SK-N-SH (cell line): ENCODE measurements at regions not wholly inside any gene's neighbourhood (a gene's known extent, or its start where the extent isn't known, plus 50 kb on each side); places are given as distances from the start of the nearest gene placed in this dataset.

Source experiments
- CTCF ChIA-PET: fragments of 300-600, 350-600 bp; formaldehyde crosslinking; extraction: SDS; loops from one replicate; lab custom pipeline; 2021; lab: Yijun Ruan, JAX
- POLR2A ChIA-PET: fragments of 350-600 bp; sonication (Branson Sonifier 250); formaldehyde crosslinking; extraction: SDS; loops from one replicate; lab custom pipeline; 2020; ENCODE audit warnings: antibody characterized with exemption, inconsistent platforms; lab: Yijun Ruan, JAX
- DNase-seq: peaks from one replicate; pipeline ENCODE4 v3.0.0; 2012
- H2AFZ ChIP-seq: fragments of 200-600 bp; sonication (generic); 2 replicates; pipeline ENCODE4 v1.8.1; 2016; ENCODE audit warnings: antibody characterized with exemption, mild to moderate bottlenecking, low read depth
- H3F3A ChIP-seq: fragments of 200-600 bp; sonication (generic); replicated peaks from 2 replicates; pipeline ENCODE3; 2016; ENCODE audit warnings: antibody characterized with exemption, mild to moderate bottlenecking; ENCODE audit not compliant: insufficient read depth
- H3K27ac ChIP-seq, 2 experiments: fragments of 200-500 bp in 1 of 2; fragments of 200-600 bp in 1 of 2; sonication (Bioruptor generic) in 1 of 2; sonication (generic), shearing (Covaris generic) in 1 of 2; 2 replicates each; pipeline versions ENCODE4 v1.5.1 to v1.6.1; 2014 to 2016; ENCODE audit warnings: low read depth in 2 of 2, inconsistent platforms in 1 of 2, low read length in 1 of 2, mild to moderate bottlenecking in 1 of 2, mixed read lengths in 1 of 2
- H3K27me3 ChIP-seq: fragments of 200-600 bp; sonication (generic), shearing (Covaris generic); 2 replicates; pipeline ENCODE4 v1.6.1; 2016; ENCODE audit warnings: mixed run types; ENCODE audit not compliant: insufficient read depth
- H3K36me3 ChIP-seq, 2 experiments: fragments of 200-500 bp in 1 of 2; fragments of 200-600 bp in 1 of 2; sonication (Bioruptor generic) in 1 of 2; sonication (generic) in 1 of 2; replicated peaks in 1 of 2; 2 replicates each; pipeline versions ENCODE3 to v1.5.1; 2014 to 2016; ENCODE audit warnings: low read length in 1 of 2, mild to moderate bottlenecking in 1 of 2; ENCODE audit not compliant: insufficient read depth in 2 of 2, control insufficient read depth in 1 of 2
- H3K4me1 ChIP-seq, 2 experiments: fragments of 200-500 bp in 1 of 2; fragments of 200-600 bp in 1 of 2; sonication (Bioruptor generic) in 1 of 2; sonication (generic), shearing (Covaris generic) in 1 of 2; 2 replicates each; pipeline versions ENCODE4 v1.5.1 to v1.6.1; 2014 to 2016; ENCODE audit warnings: low read depth in 1 of 2, low read length in 1 of 2, mixed run types in 1 of 2; ENCODE audit not compliant: insufficient read depth in 2 of 2, control insufficient read depth in 1 of 2
- H3K4me2 ChIP-seq: fragments of 200-600 bp; sonication (generic), shearing (Covaris generic); 2 replicates; pipeline ENCODE4 v1.6.1; 2017; ENCODE audit warnings: mixed run types
- H3K4me3 ChIP-seq, 2 experiments: fragments of 200-500 bp in 1 of 2; fragments of 200-600 bp in 1 of 2; sonication (Bioruptor generic) in 1 of 2; sonication (generic), shearing (Covaris generic) in 1 of 2; 2 replicates each; pipeline versions ENCODE4 v1.5.1 to v1.8.1; 2014 to 2016; ENCODE audit warnings: low read depth in 2 of 2, inconsistent platforms in 1 of 2, low read length in 1 of 2, mild to moderate bottlenecking in 1 of 2, mixed read lengths in 1 of 2, moderate library complexity in 1 of 2
- H3K79me2 ChIP-seq: fragments of 200-600 bp; sonication (generic); 2 replicates; pipeline ENCODE4 v1.8.1; 2017; ENCODE audit warnings: mild to moderate bottlenecking; ENCODE audit not compliant: insufficient read depth
- H3K9ac ChIP-seq: fragments of 200-600 bp; sonication (generic); 2 replicates; pipeline ENCODE4 v1.6.1; 2017; ENCODE audit warnings: mixed run types
- H3K9me2 ChIP-seq: fragments of 200-600 bp; sonication (generic); 2 replicates; pipeline ENCODE4 v1.6.1; 2017; ENCODE audit warnings: mixed run types
- H3K9me3 ChIP-seq: fragments of 200-600 bp; sonication (generic); 2 replicates; pipeline ENCODE4 v1.6.1; 2017; ENCODE audit warnings: mixed run types, mild to moderate bottlenecking, moderate library complexity
- H4K20me1 ChIP-seq: fragments of 200-600 bp; sonication (generic); 2 replicates; pipeline ENCODE4 v1.6.1; 2017; ENCODE audit warnings: mild to moderate bottlenecking, mixed run types; ENCODE audit not compliant: insufficient read depth
- CTCF ChIP-seq: fragments of 200-600 bp; sonication (generic); IDR thresholded peaks from 2 replicates; pipeline ENCODE4 v1.6.1; 2017; ENCODE audit warnings: antibody characterized with exemption, mild to moderate bottlenecking, moderate library complexity
- GATA2 ChIP-seq: sonication (generic); formaldehyde crosslinking; IDR thresholded peaks from 2 replicates; pipeline ENCODE4 v1.5.0; 2020; ENCODE audit warnings: mild to moderate bottlenecking, missing genetic modification reagents
- IRF3 ChIP-seq: fragments of 150-350 bp; IDR thresholded peaks from 2 replicates; pipeline ENCODE4 v1.6.1; 2016; ENCODE audit warnings: mild to moderate bottlenecking, low read depth, low read length
- MXI1 ChIP-seq: IDR thresholded peaks from 2 replicates; pipeline ENCODE4 v1.6.1; 2012; ENCODE audit warnings: mild to moderate bottlenecking, low read depth, low read length, improper control_type of control experiment
- PBX3 ChIP-seq: IDR thresholded peaks from 2 replicates; pipeline ENCODE4; 2012
- RFX5 ChIP-seq: IDR thresholded peaks from 2 replicates; pipeline ENCODE4 v1.6.1; 2012; ENCODE audit warnings: mild to moderate bottlenecking, improper control_type of control experiment, low read length
- RXRA ChIP-seq: IDR thresholded peaks from 2 replicates; pipeline ENCODE4 v1.4.0; 2012; ENCODE audit warnings: low read depth, mild to moderate bottlenecking, borderline replicate concordance
- TAF1 ChIP-seq: IDR thresholded peaks from 2 replicates; pipeline ENCODE4 v1.6.1; 2012; ENCODE audit warnings: low read depth, mild to moderate bottlenecking, low read length, moderate library complexity, borderline replicate concordance
- YY1 ChIP-seq: IDR thresholded peaks from 2 replicates; pipeline ENCODE4 v1.4.0; 2012; ENCODE audit warnings: low read depth, mild to moderate bottlenecking
- WGBS: methylation state at CpG from one replicate; pipeline ENCODE4 v1.1.6; 2017; ENCODE audit warnings: low lambda C conversion rate; 5-methylcytosine and 5-hydroxymethylcytosine counted together

DNA sequence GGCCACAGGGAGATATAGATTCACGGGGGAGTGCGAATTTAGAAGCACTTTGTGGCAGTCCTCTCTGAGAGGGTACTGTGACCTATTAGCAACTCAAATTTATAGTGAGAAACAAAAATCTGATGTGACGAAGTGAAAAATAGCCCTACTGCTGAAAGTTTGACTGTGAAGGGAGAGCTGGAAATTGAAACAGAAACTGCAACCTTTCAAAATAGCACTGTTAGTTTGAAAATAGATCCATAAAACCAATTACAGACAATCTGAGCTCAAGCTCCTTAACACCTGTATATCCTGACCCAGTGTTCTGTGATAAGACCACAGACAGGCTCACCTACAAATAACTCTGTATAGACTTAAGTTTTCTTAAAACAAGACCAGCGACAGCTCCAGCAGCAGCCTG is 420.1 kb downstream of the IRX1 start (continued):
- TF ChIP-seq PBX3: no peak
- no peak for TF ChIP-seq IRF3
- no peak for TF ChIP-seq TAF1
- TF ChIP-seq, all 33 proteins: peak for 0

DNA sequence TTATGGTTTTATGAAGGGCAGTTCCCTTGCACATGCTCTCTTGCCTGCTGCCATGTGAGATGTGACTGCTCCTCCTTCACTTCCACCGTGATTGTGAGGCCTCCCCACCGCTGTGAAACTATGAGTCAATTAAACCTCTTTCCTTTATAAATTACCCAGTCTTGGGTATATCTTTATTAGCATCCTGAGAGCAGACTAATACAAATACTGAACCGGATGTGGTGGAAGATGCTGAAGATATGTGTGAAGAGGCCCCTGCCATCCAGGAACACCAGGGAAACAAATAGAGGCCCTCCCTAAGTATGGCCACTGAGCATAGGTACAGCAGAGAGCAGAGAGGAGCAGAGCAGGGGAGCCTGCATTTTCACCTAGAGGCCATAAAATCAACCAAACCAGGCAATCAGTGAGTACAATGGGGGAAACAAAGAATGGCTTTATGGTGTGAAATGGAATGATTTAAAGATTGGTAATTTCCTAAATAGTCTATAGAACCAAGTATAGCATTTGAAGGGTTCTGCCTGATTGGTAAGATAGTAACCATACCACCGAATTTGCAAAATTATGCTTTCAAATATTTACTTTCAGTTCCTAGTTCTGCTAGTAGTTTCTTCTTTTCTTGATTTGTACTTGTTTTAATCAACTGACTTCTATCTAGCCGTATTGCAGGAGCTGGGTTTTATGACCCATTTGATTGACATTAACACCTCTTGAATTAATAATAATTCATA is 421.6 kb downstream of the IRX1 start:
- no peak overlapping the region for H3K4me3 ChIP-seq
- no peaks in the 10 kb centered on the region for H3K27me3 ChIP-seq
- no peak overlapping the region for H2AFZ ChIP-seq
- no peak for DNase-seq
- H3K4me2 ChIP-seq: no peak overlapping the region
- no peak overlapping the region for H3K9ac ChIP-seq
- H4K20me1 ChIP-seq: no peaks in the 10 kb centered on the region
- 1% methylated on average over 5 of the region's 5 CpGs for whole genome bisulfite sequencing
- H3K36me3 ChIP-seq: no peaks in the 10 kb centered on the region
- no peak overlapping the region for H3K27ac ChIP-seq
- TF ChIP-seq PBX3: no peak
- no peak for TF ChIP-seq YY1
- TF ChIP-seq GATA2 (CRISPR knock-in tag): no peak
- no peak for TF ChIP-seq RXRA
- TF ChIP-seq MXI1: no peak
- no peak for TF ChIP-seq RFX5
- no peak for TF ChIP-seq CTCF
- no peaks in the 10 kb centered on the region for H3K9me2 ChIP-seq
- ChIA-PET POLR2A (no interaction called here), CTCF (no interaction called here)
- H3F3A ChIP-seq: no peaks in the 10 kb centered on the region
- H3K9me3 ChIP-seq: no peaks in the 10 kb centered on the region
- H3K4me1 ChIP-seq: no peaks in the 10 kb centered on the region
- H3K79me2 ChIP-seq: no peaks in the 10 kb centered on the region
